HG03025 (cell line): ENCODE measurements at regions not wholly inside any gene's neighbourhood (a gene's known extent, or its start where the extent isn't known, plus 50 kb on each side); places are given as distances from the start of the nearest gene placed in this dataset.
A peak's percentile ranks its signal among the peaks of the same experiment; 100 is the strongest.

Experiments
- ATAC-seq: cut with Tn5 transposase; IDR thresholded peaks from one replicate; pipeline ENCODE4 v1.9.1; 2021; ENCODE audit warnings: mild to moderate bottlenecking, moderate library complexity; ENCODE audit not compliant: unreplicated experiment, low FRiP score

DNA sequence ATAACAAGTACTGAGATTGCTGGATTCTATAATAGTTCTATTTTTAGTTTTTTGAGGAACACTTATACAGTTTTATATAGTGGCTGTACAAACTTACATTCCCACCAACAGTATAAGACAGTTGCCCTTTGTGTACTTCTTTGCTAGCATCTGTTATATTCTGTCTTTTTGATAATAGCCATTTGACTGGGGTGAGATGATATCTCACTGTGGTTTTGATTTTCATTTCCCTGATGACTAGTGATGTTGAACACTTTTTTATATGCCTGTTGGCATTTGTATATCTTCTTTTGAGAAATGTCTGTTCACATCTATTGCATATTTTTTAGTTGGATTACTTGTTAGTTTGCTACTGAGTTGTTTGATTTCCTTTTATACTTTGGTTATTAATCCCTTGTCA, 204.1 kb upstream of the SMC2 start:
- ATAC-seq: no peak

DNA sequence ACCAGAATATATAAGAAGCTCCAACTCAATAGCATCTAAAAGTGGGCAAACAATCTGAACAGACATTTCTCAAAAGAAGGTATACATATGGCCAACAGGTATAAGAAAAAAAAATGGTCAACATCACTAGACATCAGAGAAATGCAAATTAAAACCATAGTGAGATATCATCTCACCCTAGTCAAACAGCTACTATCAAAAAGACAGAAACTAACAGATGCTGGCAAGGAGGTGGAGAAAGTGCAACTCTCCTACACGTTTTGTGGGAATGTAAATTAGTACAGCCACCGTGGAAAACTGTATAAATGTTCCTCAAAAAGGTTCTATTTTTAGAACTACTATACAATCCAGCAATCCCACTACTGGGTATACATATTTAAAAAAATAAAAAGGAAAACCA, 199.9 kb upstream of the SMC2 start:
- peak; percentile 49 for ATAC-seq

DNA sequence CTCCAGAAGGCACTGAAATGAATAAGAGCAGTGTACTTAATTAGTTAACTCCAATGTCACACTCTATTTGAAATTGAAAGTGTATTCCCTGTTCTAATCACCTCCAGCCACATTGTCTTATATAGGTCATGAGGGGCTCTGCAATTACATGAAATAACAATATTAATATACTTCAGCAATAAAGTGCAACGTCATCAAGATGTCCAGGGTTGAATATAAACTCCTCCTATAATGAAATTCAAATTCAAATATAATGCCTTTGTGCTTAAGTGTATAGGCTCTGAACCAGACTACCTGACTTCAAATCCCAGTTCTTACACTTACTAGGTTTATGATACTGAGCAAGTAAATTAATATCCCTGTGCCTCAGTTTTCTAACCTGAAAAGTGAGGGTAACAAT, 195.6 kb upstream of the SMC2 start:
- no peak for ATAC-seq

DNA sequence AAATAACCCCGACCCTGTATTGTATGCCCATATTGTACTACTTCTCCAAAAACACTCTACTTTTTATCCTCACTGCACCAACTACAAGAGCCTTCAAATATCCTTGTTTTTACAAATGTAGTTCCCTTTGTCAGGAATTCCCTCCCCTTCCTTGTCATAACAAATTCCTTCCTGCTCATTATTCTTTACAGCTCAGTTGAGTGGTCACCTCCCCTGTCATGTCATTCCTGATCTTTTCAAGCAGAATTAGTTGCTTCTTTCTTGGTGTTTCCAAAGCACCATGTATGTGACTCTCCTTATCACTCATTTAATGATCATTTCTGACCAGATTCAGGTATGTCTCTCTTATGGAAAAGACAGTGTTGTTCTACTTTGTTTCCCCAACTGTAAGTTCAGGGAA, 194.2 kb upstream of the SMC2 start:
- no peak for ATAC-seq

DNA sequence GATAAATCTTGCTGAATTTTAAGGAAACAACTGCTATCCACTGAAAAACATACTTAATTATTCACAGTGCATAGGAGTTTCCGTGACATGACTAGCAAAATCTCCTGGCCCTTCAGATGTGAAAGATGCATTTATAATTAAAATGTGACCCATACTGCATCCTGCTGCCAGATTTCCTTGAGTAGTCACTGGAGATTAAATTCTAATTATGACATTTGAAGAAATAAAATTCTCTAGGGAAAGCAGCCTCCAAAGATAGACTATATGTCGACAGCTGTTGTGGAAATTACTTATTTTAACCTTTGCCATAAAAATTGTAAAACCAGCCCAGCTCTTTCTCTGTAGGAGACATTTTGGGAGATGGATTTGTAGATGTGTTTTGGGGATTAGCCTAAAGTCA, 193.6 kb upstream of the SMC2 start:
- no peak for ATAC-seq

DNA sequence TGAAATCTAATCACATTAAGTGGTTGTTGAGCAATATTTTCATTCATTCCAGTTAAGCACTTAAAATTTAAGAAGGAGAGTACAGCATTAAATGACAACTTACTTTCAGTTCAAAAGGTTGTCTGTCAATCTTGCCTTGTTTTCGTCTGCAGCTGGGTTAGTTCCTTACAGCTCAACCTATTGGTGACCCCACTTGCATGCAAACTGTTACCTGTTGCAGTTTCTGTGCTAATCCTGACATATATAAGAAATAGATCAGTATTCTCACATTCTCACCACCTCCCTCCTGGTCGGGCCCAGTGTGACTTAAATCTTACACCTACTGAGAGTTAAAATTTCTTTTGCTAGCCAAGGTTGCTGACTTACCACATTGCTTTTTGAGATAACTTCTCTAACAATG, 191.8 kb upstream of the SMC2 start:
- ATAC-seq: peak; percentile 91

DNA sequence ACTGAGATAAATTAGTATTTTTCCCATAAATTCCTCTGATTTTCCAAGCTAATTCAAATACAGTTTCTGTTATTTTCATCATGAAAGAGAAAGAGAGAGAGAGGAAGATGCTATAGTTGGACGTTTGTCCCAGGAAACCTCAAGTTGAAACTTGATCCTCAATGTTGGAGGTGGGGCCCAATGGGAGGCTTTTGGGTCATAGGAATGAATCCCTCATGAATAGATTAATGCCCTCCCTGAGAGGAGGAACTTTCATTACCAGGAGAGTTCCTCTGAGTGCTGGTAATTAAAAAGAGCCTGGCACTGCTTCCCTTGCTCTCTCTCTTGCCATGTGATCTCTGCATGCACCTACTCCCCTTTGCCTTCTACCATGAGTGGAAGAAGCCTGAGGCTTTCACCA, 189.9 kb upstream of the SMC2 start:
- ATAC-seq: no peak

DNA sequence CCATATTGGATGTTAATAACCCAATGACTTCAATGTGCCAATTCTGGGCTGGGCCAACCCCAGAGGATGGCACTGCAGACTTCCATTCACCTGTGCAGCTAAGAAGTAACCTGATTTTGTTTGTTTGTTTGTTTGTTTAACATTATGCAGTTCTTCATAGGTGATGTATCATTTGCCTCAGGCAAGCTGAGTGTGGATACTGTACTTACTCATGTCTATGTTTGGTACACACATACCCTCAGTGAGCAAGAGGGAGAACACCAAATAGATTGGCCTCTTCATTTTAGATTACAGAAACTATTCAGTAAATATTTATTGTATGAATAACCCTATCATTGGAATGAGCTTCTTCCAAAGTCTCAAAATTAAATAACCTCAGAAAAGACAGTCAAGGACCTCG, 180.2 kb upstream of the SMC2 start:
- ATAC-seq: no peak

DNA sequence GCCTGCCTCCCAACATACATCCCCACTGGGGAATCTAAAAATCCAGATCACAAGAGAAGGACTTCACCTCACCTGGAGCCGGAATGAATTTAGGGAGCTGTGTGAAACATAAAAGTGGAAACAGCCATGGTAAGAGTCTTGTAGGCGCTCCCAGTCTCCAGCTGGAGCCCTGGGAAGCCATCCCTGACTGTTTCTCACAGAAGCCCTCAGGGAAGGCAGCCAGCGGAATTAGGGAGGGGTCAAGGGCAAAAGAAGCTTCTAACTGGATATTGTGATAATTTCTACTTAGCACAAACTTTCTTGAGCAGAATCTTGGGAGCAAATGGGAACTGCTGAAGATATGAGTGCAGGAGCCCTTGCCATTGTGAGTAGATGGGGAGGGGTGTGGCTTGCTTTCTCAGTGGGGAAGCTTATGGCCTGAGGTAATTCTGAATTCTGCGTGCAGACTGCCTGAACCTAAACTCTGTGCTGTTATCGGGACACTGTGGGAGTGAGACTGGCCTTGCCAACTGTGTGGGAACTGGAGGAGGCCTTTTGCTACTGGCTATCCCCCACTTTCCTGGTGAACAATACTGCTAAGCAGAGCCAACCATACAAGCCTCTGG, 174.4 kb upstream of the SMC2 start:
- no peak for ATAC-seq

DNA sequence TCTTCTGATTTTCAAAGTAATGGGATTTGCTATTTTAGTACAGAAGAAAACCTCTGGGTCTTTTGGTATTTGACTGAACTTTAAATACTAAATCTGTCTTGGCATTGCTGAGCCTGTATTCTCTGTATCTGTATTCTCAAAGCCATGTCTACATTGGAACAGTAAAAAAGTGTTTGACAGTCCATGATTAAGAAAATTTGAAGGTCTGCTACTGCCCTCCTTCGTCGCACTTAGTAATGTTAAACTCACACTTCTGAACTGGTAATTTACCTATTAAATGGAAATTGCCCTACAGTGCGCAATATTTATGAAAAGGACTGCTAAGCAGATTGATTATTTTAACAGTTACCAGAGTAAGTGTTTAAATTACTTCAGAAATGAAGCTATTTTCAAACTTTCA, 165.7 kb upstream of the SMC2 start:
- ATAC-seq: no peak

DNA sequence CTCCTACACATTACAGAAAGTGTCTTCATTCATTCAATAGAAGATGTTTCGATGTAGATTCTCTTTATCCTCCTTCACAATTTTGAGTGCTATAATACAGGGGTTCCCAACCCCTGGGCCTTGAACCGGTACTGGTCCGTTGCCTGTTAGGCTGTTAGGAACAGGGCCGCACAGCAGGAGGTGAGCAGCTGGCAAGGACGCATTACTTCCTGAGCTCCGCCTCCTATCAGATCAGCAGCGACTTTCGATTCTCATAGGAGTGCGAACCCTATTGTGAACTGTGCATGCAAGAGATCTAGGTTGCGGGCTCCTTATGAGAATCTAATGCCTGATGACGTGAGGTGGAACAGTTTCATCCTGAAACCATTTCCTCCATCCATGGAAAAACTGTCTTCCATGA, 153.0 kb upstream of the SMC2 start:
- no peak for ATAC-seq

DNA sequence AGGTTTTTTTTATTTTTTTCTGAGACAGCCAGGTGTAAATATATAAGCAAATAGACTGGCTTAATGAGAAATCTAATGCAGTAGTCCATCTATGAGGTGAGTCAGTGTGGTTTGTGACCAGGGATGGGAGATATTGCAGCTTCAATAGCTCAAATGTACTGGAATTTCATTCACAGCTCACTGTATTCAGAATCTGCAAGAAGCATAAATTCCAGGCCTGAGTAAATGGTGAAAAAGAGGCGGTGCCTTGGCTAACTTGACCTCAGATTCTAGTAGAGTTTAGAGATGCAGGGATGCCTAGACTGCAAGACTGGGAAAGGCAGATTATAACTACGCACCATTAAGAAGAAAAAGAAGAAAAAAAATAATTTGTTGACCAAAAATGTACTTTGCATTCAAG, 151.9 kb upstream of the SMC2 start:
- ATAC-seq: no peak

DNA sequence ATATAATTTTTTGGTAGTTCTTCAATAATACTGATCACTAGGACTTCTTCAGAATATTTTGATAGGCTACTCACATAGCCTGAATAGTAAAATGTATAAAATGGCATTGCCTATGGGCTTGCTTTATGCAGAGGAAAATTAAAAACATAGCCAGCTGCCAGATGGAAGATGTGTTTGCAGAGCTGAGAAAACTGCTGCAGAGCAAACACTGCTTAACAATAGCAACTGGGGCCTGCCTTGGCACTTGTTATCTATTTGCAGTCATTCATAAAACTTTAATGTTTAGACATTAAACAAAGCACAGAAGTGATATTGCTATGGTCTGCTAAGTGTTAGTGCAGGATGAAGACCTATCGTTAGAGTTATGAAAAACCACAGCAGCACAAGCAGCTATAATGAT, 151.5 kb upstream of the SMC2 start:
- ATAC-seq: no peak

DNA sequence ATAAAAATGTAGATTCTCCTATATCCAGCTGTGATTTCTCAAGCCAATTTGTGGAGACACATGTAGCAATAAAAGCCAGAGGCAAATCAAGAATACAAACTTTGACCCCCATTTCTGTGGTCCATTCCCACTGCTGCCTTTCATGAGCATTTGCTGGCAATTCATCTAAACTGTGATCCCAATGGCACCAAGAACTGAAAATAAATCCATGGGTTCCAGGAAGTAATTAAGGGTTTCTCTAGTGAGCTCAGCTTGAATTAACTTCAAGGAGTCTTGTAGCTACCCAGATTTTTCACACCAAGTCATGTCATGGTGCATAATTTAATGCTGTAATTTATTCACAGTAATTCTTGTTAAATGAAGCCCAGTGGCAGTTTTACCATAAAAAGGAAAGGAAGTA, 145.0 kb upstream of the SMC2 start:
- ATAC-seq: no peak

DNA sequence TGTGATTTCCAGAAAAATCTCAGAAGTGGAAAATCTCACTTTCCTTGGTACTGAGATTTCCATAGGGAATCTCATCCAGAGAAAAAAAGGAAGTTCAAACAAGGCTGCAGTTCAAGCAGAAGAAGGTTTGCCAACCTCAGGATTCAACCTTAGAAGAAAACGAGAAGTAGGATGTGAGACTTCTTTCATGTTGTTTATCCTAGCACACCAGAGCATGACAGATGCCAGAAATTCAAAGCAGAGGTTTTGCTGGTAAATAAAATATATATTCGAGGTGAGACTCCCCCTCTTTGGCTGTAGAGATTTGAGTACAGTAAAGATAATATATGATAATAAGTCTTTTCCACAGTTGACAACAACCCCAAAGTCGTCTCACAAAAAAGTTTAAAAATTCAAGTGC, 116.9 kb upstream of the SMC2 start:
- ATAC-seq: no peak

DNA sequence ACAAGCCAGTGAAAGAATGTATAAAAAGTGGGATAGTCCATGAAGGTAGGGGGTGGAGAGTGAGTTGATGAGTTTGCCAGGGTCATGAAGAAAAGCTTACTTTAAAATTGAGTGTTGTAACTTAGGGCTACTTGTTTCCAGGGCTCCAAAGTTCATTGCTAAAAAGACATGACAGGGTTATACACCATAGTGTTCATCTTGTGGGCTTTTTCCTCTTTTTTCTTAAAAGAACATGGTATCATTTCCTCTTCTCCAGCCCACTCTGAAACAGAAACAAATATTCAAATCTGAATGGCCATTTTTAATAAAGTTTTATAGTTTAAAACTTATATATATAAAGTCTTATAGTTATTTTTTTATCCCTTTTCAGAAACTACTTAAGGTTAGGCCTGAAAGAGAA, 115.7 kb upstream of the SMC2 start:
- no peak for ATAC-seq

DNA sequence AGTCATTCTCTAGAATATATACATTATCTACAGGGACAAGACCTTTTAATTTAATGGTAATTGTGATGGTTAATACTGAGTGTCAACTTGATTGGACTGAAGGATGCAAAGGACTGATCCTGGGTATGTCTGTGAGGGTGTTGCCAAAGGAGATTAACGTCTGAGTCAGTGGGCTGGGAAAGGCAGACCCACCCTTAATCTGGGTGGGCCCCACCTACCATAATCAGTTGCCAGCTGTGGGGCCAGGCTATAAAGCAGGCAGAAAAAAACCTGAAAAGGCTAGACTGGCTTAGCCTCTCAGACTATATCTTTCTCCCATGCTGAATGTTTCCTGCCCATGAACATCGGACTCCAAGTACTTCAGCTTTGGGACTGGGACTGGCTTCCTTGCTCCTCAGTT, 112.2 kb upstream of the SMC2 start:
- ATAC-seq: no peak

DNA sequence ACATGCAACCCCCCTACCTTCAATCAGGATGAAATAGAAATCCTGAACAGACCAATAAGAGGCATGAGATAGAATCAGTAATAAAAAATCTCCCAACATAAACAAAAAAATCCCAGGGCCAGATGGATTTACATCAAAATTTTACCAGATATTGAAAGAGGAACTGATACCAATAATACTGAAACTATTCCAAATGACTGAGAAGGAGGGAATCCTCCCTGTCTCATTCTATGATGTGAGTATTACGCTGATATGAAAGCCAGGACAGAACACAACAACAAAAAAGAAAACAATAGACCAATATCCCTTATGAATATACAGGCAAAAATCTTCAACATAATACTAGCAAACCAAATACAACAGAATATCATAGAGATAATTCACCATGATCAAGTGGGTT, 109.0 kb upstream of the SMC2 start:
- ATAC-seq: no peak

DNA sequence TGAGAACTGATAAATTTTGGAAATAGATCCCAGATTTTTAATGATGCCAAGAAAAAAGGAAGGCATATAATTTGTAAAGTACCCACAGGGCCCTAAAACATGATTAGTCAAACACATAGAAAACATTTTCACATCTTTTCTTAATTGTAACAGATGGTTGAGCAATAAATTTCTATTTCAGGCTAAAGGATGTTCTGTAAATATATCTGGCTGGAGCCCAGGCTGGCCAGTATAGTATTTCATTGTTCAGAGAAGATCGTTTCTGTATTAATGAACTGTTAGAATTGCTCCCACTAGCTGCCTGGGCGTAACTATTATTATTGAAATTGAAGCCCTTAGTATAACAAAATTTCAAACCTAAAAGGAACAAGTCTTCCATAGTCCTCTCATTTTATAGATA, 105.3 kb upstream of the SMC2 start:
- no peak for ATAC-seq

DNA sequence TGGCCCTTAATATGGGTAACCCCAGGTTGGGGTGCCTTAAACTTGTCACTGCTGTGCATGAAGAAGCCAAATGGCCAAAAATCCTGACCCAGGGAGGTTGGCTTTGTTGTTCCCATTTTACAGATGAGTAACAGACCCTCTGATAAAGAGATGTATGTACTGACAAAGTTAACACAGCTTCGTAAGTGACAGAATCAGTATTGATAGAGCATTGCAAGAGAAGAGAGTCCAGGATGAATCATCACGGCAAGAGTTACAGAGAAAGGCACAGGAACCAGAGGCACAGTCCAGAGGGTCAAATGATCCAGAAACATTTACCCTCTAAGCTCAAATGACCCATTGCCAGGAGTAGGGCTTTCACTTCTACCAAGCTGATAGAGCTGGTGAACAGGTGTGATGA, 103.8 kb upstream of the SMC2 start:
- ATAC-seq: no peak

DNA sequence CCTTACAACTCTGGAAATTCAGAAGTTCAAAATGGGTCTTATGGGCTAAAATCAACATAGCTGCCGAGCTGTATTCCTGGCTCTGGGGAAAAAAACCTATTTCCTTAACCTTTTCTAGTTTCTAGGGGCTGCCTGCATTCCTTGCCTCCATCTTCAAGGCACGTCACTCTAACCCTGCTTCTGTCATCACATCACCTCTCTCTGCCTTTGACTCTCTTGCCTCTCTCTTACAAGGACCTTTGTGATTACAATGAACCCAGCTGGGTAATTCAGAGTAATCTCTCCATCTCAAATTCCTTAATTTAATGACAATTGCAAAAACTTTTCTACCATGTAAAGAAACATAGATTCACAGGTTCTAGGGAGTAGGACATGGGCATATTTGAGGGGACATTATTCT, 103.1 kb upstream of the SMC2 start:
- no peak for ATAC-seq

DNA sequence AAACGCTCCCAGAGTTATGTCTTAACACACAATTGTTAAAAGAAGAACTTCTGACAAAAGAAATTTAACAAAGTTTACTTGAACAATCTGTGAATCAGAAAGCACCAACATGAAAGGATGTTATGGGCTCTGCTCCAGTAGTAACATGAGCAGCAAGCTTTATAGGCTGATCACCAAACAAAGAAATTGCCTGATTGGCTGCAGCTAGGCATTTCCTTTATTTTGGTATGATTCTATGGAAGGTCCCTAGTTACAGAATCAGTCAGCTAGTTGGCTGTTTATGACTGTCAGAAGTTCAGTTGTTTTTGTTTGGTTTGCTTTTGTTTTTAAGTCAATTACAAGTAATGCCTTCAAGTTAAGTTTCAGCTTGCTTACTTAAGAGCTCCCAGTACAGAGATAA, 102.4 kb upstream of the SMC2 start:
- peak; percentile 64 for ATAC-seq

DNA sequence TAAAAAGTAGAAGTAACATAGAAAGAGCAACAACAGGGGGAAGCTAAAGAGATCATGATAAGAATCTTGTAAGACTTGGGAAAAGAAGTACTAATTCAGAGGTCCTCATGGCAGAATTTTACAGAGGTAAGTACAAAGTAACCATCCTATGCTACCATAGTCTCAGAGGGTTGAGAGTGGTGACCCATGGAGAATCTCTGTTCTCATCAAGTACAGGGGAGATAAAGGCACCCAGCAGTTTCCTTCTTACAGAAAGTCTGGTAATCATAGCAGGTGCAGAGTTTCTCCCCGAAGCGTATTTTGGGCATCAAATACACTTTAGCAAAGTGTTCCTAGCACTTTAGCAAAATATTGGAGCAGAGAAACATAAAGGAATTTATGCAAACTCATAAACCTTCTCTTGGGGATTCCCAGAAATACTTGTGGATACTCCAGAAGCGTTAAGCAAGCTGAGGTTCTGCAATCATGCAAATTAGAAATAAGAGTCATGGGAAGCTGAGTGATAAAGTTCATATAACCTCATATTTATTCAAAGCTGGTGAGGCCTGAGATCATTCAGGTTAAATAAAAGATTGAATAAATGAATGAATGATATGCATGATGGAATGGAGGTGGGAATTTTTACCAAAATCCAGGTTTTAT, 101.0 kb upstream of the SMC2 start:
- ATAC-seq: no peak
